ENCODE measurements at regions not wholly inside any gene's neighbourhood (a gene's known extent, or its start where the extent isn't known, plus 50 kb on each side); places are given as distances from the start of the nearest gene placed in this dataset.

DNA sequence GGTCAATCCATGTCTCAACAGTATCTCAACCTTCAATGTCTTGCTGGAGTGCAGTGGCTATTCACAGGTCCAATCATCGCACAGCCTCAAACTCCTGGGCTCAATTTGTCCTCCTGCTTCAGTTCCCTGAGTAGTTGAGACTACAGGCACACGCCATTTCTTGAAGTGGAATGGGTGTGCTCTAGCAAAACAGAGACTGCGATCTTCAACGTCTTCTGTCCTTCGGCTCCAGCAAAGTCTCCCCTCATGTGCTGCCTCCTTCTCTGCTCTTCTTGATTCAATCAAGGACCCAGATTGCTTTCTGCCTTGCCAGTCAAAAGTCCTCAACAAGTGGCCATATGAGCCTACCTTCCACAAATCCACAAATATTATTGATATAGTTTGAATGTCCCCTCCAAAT, 466.7 kb upstream of the MIR17HG start:
- TF ChIP-seq, protein P1, sequence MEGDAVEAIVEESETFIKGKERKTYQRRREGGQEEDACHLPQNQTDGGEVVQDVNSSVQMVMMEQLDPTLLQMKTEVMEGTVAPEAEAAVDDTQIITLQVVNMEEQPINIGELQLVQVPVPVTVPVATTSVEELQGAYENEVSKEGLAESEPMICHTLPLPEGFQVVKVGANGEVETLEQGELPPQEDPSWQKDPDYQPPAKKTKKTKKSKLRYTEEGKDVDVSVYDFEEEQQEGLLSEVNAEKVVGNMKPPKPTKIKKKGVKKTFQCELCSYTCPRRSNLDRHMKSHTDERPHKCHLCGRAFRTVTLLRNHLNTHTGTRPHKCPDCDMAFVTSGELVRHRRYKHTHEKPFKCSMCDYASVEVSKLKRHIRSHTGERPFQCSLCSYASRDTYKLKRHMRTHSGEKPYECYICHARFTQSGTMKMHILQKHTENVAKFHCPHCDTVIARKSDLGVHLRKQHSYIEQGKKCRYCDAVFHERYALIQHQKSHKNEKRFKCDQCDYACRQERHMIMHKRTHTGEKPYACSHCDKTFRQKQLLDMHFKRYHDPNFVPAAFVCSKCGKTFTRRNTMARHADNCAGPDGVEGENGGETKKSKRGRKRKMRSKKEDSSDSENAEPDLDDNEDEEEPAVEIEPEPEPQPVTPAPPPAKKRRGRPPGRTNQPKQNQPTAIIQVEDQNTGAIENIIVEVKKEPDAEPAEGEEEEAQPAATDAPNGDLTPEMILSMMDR (IDR thresholded peaks at IDR 0.05; ENCODE audit: low read depth, low read length, missing input control): no peak
- TF ChIP-seq, protein P2, sequence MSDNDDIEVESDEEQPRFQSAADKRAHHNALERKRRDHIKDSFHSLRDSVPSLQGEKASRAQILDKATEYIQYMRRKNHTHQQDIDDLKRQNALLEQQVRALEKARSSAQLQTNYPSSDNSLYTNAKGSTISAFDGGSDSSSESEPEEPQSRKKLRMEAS (IDR thresholded peaks at IDR 0.05): no peak
- TF ChIP-seq REST (IDR thresholded peaks at IDR 0.05) (no peak), TAF1 (conservative IDR thresholded peaks at IDR 0.05) (no peak), FOXA1 (IDR thresholded peaks at IDR 0.05) (no peak), RAD21 (IDR thresholded peaks at IDR 0.05) (no peak)
- TF ChIP-seq, protein P3, sequence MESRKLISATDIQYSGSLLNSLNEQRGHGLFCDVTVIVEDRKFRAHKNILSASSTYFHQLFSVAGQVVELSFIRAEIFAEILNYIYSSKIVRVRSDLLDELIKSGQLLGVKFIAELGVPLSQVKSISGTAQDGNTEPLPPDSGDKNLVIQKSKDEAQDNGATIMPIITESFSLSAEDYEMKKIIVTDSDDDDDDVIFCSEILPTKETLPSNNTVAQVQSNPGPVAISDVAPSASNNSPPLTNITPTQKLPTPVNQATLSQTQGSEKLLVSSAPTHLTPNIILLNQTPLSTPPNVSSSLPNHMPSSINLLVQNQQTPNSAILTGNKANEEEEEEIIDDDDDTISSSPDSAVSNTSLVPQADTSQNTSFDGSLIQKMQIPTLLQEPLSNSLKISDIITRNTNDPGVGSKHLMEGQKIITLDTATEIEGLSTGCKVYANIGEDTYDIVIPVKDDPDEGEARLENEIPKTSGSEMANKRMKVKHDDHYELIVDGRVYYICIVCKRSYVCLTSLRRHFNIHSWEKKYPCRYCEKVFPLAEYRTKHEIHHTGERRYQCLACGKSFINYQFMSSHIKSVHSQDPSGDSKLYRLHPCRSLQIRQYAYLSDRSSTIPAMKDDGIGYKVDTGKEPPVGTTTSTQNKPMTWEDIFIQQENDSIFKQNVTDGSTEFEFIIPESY (IDR thresholded peaks at IDR 0.05): no peak
- TF ChIP-seq, protein P4, sequence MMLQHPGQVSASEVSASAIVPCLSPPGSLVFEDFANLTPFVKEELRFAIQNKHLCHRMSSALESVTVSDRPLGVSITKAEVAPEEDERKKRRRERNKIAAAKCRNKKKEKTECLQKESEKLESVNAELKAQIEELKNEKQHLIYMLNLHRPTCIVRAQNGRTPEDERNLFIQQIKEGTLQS (IDR thresholded peaks at IDR 0.05): no peak

All from liver (tissue), 3 donors.